NT2/D1 (cell line): ENCODE measurements at regions not wholly inside any gene's neighbourhood (a gene's known extent, or its start where the extent isn't known, plus 50 kb on each side); places are given as distances from the start of the nearest gene placed in this dataset.

Experiments
- SUZ12 ChIP-seq: IDR thresholded peaks from 2 replicates; pipeline ENCODE4 v1.6.1; 2011; ENCODE audit not compliant: insufficient read length, insufficient read depth; ENCODE audit errors: extremely low read depth
- YY1 ChIP-seq: IDR thresholded peaks from 2 replicates; pipeline ENCODE4 v1.6.1; 2011; ENCODE audit not compliant: insufficient read length, insufficient read depth
- ZNF274 ChIP-seq: IDR thresholded peaks from 2 replicates; pipeline ENCODE4 v1.6.1; 2011; ENCODE audit warnings: mild to moderate bottlenecking, low read depth, low read length

DNA sequence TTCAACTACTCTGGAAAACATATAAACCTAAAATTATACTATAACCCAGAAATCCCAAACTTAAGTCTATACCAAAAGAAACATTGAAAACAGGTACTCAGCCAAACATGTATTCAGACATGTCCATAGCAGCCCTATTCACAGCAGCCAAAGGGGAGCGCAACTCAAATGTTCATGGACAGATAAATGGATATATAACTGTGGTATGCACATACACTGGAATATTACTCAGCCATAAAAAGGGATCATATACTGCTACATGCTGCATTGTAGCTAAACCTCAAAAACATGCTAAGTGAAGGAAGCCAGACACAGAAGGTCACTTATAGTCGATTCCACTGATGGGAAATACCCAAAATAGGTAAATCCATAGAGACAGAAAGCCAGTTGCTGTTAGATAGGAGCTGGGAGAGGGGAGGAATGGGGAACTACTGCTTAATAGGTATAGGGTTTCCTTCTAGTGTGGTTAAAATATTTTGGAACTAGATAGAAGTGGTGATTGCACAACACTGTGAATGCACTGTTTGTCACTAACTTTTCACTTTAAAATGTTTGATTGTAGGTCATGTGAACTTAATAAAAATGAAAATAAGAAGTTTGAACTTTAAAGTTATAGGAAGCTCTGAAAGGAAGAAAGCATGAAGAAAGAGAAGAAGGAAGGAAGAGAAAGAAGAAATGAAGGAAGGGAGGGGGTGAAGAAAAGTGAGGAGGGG, 812.3 kb downstream of the CDH11 start:
- TF ChIP-seq YY1 (no peak), ZNF274 (no peak), SUZ12 (no peak)
